Ovary (tissue), 3 donors: ENCODE measurements at regions not wholly inside any gene's neighbourhood (a gene's known extent, or its start where the extent isn't known, plus 50 kb on each side); places are given as distances from the start of the nearest gene placed in this dataset.

ENCODE experiments used
- EP300 ChIP-seq: sonication (generic); formaldehyde crosslinking; IDR thresholded peaks from one replicate; pipeline ENCODE4 v1.6.1; 2017; ENCODE audit warnings: antibody characterized with exemption
- POLR2A ChIP-seq: fragments of 450-650 bp; IDR thresholded peaks from one replicate; pipeline ENCODE4 v1.6.1; 2017; ENCODE audit warnings: antibody characterized with exemption, mild to moderate bottlenecking, moderate library complexity
- TF ChIP-seq, protein P1 (sequence below), 3 donors: fragments of 450-650 bp in 2 of 3; fragments of 200-600 bp in 1 of 3; IDR thresholded peaks; one replicate each; pipeline versions ENCODE4 v1.5.1 to v1.8.0; 2016 to 2022; ENCODE audit warnings: antibody characterized with exemption in 3 of 3, mild to moderate bottlenecking in 1 of 3
- donor health status: DM: no; HTN: no; CAD: no.

DNA sequence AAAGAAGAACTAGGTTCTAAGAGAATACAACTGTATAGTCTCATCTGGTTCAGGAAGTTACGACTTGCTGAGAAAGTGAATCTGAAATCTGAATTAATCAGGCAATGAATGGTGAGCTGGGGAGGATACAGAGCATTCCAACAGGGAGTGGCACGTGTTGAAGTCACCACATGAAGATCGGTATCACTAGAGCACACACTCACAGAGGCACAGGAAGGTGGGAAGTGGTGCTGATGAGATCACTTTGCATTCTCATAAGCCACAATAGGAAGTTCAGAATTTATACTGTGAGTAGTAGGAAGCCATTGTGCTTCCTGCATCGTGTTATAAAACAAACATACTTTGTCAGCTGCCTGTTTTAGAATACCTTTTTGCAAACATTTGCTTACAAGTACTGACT, 615.0 kb upstream of the DDX18 start:
- TF ChIP-seq, protein P1, sequence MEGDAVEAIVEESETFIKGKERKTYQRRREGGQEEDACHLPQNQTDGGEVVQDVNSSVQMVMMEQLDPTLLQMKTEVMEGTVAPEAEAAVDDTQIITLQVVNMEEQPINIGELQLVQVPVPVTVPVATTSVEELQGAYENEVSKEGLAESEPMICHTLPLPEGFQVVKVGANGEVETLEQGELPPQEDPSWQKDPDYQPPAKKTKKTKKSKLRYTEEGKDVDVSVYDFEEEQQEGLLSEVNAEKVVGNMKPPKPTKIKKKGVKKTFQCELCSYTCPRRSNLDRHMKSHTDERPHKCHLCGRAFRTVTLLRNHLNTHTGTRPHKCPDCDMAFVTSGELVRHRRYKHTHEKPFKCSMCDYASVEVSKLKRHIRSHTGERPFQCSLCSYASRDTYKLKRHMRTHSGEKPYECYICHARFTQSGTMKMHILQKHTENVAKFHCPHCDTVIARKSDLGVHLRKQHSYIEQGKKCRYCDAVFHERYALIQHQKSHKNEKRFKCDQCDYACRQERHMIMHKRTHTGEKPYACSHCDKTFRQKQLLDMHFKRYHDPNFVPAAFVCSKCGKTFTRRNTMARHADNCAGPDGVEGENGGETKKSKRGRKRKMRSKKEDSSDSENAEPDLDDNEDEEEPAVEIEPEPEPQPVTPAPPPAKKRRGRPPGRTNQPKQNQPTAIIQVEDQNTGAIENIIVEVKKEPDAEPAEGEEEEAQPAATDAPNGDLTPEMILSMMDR (IDR thresholded peaks at IDR 0.05): no peak
- TF ChIP-seq POLR2A: no peak
- TF ChIP-seq EP300: no peak
